ENCODE measurements at regions not wholly inside any gene's neighbourhood (a gene's known extent, or its start where the extent isn't known, plus 50 kb on each side); places are given as distances from the start of the nearest gene placed in this dataset.

- no peak overlapping the region for H3K4me3 ChIP-seq (ENCODE audit: low read depth, poor library complexity, severe bottlenecking)
- DNase-seq (ENCODE audit: low spot score in 2 of 2): peak in 1 of 2 donors; percentile 37
- intact Hi-C loops (cut with DNase I; ENCODE audit: low total_unique reads): no loop called here
- 85 to 88% methylated on average over 11 of the region's 11 CpGs for WGBS, 2 donors
- TF ChIP-seq POLR2A (IDR thresholded peaks at IDR 0.05) (no peak), CTCF (IDR thresholded peaks at IDR 0.05) (no peak)
Measured at GRCh38 chr10:42939237-42939636, 137.6 kb upstream of the RET start.

GRCh38 chr10:42939685-42940366, 137.0 kb upstream of the RET start:
- no peak for TF ChIP-seq POLR2A (IDR thresholded peaks at IDR 0.05)
- no peak for TF ChIP-seq CTCF (IDR thresholded peaks at IDR 0.05)
- H3K4me3 ChIP-seq (ENCODE audit: low read depth, poor library complexity, severe bottlenecking): no peak overlapping the region
- peak in 1 of 2 donors; percentile 52 for DNase-seq (ENCODE audit: low spot score in 2 of 2)
- WGBS, 2 donors: 86 to 92% methylated on average over 15 of the region's 15 CpGs
- intact Hi-C loops (cut with DNase I; ENCODE audit: low total_unique reads): no loop called here

GRCh38 chr10:42940487-42941294, 136.2 kb upstream of the RET start:
- H3K4me3 ChIP-seq (ENCODE audit: low read depth, poor library complexity, severe bottlenecking): no peak overlapping the region
- intact Hi-C loops (cut with DNase I; ENCODE audit: low total_unique reads): no loop called here
- DNase-seq (ENCODE audit: low spot score in 2 of 2): peak in 1 of 2 donors; percentile 62
- WGBS, 2 donors: 69 to 76% methylated on average over 16 to 22 of the region's 25 CpGs
- TF ChIP-seq CTCF (IDR thresholded peaks at IDR 0.05): no peak
- TF ChIP-seq POLR2A (IDR thresholded peaks at IDR 0.05): no peak

GRCh38 chr10:42941295-42941644, 135.6 kb upstream of the RET start:
- peak in 1 of 2 donors; percentile 56 for DNase-seq (ENCODE audit: low spot score in 2 of 2)
- TF ChIP-seq POLR2A (IDR thresholded peaks at IDR 0.05) (no peak), CTCF (IDR thresholded peaks at IDR 0.05) (no peak)
- no peak overlapping the region for H3K4me3 ChIP-seq (ENCODE audit: low read depth, poor library complexity, severe bottlenecking)
- 70 to 75% methylated on average over 14 of the region's 14 CpGs for WGBS, 2 donors
- intact Hi-C loops (cut with DNase I; ENCODE audit: low total_unique reads): no loop called here

GRCh38 chr10:42941790-42942189, 135.1 kb upstream of the RET start:
- TF ChIP-seq POLR2A (IDR thresholded peaks at IDR 0.05) (no peak), CTCF (IDR thresholded peaks at IDR 0.05) (no peak)
- intact Hi-C loops (cut with DNase I; ENCODE audit: low total_unique reads): no loop called here
- WGBS, 2 donors: 81 to 90% methylated on average over 5 of the region's 5 CpGs
- peak in 1 of 2 donors; percentile 57 for DNase-seq (ENCODE audit: low spot score in 2 of 2)
- no peak overlapping the region for H3K4me3 ChIP-seq (ENCODE audit: low read depth, poor library complexity, severe bottlenecking)

Measured in lower leg skin (tissue), 4 donors.